Inflammatory macrophage (primary cell): ENCODE measurements at regions not wholly inside any gene's neighbourhood (a gene's known extent, or its start where the extent isn't known, plus 50 kb on each side); places are given as distances from the start of the nearest gene placed in this dataset.
A peak's percentile ranks its signal among the peaks of the same experiment; 100 is the strongest.
"Not testable (repeated sequence)": the region's sequence is repeated elsewhere in the genome, so short reads cannot be mapped to it uniquely, and the experiment has no call there.

ENCODE experiments used
- DNase-seq, 2 donors: peaks; one replicate each; pipeline ENCODE4 v3.0.0-alpha.2; 2020 to 2022

- no peak for DNase-seq
These were observed 425.4 kb upstream of the VRK2 start for GRCh38 chr2:57621122-57621663.

DNA sequence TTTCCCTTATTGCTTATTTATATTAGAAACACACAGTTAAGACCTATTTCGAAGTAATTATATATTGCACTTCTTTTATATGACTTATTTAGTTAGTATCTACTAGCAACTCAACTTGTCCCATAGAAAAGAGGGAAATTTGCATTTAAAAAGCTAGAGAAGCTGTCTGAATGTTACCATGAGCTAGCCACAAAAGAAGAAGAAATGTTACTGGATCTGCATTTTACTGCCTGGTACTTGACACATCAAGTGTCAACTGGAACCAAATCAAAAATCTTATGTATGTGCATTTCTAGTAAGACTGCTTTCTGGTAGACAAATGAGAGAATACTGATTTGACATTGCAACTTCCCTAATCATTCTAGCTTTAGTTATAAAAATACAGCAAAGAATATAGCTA, 424.6 kb upstream of the VRK2 start:
- DNase-seq = no peak

DNA sequence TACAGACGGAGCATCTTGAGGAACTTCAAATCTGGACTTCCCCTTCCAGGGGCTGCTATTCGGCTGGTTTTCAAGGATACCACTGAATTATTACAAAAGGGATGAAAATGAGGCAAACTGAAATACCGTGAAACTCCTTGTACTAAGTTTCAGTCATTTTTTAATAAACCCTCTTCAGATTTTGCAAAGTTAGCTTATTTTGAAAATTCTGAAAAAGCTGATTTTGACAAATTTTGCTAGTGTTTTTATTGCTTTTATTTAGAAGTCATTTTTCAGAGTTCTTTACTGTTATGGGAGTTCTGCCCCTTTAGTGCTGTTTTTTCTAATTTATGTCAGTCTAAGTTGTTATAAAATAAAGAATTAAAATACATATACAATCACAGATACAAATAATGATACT, 390.4 kb upstream of the VRK2 start:
- DNase-seq = no peak

GRCh38 chr2:57669570-57669969, 377.0 kb upstream of the VRK2 start:
- DNase-seq = no peak

GRCh38 chr2:57674025-57674424, 372.6 kb upstream of the VRK2 start:
- no peak for DNase-seq

GRCh38 chr2:57674743-57675142, 371.9 kb upstream of the VRK2 start:
- DNase-seq = no peak

GRCh38 chr2:57677296-57677695, 369.3 kb upstream of the VRK2 start:
- DNase-seq = no peak

GRCh38 chr2:57681650-57682049, 365.0 kb upstream of the VRK2 start:
- DNase-seq = no peak

- DNase-seq = no peak
These were observed 361.6 kb upstream of the VRK2 start for GRCh38 chr2:57685032-57685431.

GRCh38 chr2:57692395-57692794, 354.2 kb upstream of the VRK2 start:
- DNase-seq = no peak

DNA sequence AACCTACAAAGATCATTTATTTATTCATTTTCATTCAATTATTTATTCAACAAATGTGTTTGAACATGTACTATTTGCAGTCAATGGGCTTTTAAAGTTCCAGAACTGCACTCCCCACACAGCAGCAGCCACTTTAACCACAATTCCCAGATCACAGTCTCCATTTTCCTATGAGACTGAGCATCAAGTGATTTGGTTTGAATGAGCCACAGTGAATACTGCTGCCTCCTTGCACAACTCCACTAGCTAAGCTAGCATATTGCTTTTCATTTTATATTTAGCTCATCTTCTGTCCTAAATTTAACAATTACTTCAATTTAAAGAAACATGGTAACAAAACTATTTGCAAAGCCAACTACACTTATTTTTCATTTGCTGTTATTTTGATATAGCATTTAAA, 353.4 kb upstream of the VRK2 start:
- DNase-seq = no peak

DNA sequence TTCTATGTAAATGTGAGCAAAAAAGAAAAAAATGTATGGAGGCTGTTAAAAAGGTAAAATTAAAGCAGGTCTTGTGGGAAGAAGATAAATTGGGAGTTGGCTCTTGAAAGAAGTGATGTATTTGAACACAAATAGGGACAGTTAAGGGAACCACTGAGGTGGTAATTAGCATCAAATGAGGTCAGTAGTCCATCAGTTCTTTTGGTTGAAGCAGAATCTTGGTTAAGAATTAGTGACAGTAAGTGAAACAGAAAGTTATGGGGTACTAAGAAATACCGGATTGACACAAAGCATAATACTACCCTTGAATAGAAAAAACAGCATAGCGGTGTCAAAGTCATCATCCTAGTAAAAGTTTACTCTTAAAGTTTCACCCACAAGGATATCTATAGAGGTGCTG, 352.6 kb upstream of the VRK2 start:
- DNase-seq = no peak

- no peak for DNase-seq
These were observed 350.6 kb upstream of the VRK2 start for GRCh38 chr2:57696016-57696415.

DNA sequence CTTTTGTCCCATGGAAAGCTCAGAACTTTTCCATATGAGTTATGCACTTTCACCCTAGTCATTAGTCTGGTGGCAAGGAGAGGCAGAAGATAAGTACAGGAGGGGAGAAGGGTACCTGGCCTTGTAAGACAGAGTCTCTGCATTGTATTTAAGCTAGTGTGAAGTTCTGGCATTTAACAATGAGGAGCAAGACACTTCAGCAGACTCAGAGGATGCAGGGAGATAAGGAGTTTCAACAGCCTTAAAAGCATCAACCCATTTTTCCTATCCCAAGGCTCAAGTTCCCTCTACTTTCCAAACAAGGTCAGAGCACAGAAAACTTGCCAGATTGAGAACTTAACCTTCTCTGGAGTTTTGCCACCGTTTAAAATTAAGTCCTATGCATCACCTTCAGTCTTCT, 348.2 kb upstream of the VRK2 start:
- no peak for DNase-seq

DNA sequence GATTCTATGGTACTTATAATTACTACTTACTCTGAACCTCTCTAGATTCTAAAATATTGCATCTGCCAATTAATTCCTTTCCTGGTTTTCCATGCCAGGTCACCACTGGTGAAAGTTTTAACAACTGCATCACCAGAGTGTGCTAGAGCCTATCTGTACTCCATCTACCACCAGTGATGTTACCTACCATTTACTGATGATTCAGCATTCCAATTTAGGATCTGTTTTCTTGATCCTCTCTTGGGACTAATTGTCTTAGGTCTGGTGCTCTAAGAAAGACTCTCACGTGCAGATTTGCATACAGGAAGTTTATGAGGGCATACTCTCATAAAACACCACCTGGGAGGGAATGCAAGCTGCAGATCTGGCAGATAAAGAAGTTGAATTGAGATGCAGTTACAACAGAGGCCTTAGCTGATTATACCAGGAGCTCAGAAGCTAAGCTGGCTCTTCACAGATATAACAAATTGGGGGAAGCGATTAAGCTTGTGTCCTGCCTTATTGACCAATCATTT, 347.6 kb upstream of the VRK2 start:
- no peak for DNase-seq

DNA sequence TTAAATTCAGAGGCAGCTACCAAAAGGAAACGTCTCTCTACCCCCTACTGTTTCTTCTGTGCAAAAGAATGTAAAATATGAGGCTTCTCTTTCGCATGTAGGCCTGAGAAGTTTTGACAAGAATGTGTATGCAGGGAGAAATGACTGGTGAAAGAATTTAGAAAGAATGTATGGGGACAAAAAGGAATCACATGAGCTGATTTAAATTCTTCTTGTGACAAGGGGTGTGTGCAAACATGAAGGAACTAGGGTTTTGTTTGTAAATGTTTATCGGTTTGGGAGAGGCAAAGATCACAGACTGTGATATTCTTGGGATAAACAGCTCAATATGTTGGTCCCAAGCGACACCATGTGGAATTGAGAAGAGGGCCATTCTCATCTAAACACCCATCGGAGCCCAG, 345.2 kb upstream of the VRK2 start:
- no peak for DNase-seq

DNA sequence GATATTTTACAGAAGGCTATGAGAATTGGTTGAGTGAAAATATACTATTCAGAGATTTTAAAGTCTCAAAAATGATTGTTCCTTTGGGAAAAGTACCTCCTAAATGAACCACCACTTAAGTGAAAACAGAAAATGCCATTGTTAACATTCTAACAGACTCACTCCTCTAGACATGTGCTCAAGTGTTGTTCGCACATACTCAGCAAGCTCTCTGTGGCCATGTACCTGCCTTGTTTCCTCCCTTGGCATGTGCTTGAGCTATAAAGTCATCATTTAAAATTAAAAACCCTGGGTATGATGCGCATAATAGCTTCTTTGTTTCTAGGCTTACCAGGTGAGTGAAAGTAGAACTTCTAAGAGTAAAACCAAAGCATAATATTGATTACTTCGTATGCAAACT, 343.2 kb upstream of the VRK2 start:
- DNase-seq = no peak

DNA sequence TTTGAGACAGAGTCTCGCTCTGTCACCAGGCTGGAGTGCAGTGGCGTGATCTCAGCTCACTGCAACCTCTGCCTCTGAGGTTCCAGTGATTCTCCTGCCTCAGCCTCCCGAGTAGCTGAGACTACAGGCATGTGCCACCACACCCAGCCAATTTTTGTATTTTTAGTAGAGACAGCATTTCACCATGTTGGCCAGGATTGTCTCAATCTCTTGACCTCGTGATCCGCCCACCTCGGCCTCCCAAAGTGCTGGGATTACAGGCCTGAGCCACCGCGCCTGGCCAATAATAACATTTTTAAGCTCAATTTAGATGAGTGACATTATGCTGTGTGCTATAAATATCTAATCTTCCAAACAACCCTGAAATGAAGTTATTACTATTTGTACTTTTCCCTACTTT, 338.8 kb upstream of the VRK2 start:
- not testable (repeated sequence) for DNase-seq

GRCh38 chr2:57711991-57712390, 334.6 kb upstream of the VRK2 start:
- no peak for DNase-seq

DNA sequence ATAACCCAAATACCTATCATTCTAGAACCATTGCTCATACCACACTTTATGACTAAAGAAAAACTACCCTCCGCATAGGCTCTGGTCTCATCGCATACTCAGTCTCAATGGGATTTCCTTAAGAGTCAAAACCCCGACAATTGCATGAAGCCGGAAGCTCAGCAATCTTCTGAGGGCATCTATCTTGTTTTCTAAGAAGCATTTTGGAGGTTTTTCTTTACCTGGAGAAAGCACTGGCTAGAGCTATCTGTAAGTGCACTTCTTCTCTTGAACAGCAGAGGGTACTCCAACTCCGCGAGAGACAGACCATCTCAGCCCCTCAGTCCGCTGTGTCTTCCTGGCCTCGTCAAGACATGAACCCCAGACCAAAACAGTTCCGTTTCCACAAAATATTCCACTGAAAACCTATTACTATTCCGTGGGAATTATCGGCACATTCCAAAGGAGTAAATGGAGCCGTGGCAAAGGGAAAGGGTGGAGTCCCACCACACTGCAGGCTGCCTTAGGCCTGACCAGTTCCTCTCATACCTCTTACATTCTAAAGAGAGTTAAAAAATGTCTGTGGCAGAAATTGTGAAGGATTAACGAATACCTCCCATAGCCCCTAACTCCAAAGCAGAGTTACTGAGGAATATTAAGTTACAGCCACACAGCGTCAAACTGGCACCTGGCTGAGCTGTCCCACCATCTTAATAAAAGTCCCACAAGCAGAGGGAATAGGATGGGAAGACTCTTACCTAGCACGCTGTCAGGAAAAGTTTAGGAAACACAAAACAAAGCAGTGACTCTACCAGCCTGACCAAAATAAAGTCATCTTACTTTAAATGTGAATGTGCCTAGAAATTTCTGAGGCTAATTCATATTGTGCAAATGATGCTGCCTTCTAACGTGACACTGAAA, 325.6 kb upstream of the VRK2 start:
- peak; percentile 30 to 42 for DNase-seq

- DNase-seq = no peak
These were observed 321.2 kb upstream of the VRK2 start for GRCh38 chr2:57725337-57725947.

GRCh38 chr2:57726294-57726693, 320.3 kb upstream of the VRK2 start:
- DNase-seq = no peak

DNA sequence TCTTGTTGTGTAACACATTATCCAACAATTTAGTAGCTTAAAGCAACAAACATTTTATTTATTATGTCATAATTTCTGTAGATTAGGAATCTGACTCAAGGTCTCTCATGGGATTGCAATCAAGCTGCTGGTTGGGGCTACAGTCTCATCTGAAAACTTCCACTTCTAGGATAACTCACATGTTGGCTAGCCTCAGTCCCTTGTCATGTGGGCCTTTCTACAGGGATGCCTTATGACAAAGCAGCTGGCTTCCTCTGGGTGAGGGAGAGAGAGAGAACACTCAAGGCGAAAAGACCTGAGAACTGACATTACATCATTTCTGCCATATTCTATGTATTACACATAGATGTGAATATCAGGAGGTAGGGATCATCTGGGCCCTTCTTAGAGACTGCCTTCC, 317.9 kb upstream of the VRK2 start:
- no peak for DNase-seq

GRCh38 chr2:57733956-57734355, 312.6 kb upstream of the VRK2 start:
- DNase-seq = no peak
